HCT116 (cell line): ENCODE measurements at regions not wholly inside any gene's neighbourhood (a gene's known extent, or its start where the extent isn't known, plus 50 kb on each side); places are given as distances from the start of the nearest gene placed in this dataset.

ENCODE experiments used
- ATAC-seq: fragments of 200-7000 bp; cut with Tn5 transposase; 2 replicates; pipeline ENCODE4 v1.9.1; 2020; ENCODE audit warnings: mild to moderate bottlenecking, moderate library complexity
- BruUV-seq: library from RNA; stranded (reverse); fragments of 400-500 nt; replicated peaks from 2 replicates; lab custom pipeline; 2021; lab: Mats Ljungman, UMichigan
- CTCF ChIA-PET: fragments of 300-600 bp; sonication (Branson Sonifier 250); formaldehyde crosslinking; loops from one replicate; lab custom pipeline; 2021; ENCODE audit warnings: antibody characterized with exemption; lab: Charles Lee
- POLR2A ChIA-PET: fragments of 300-600, 350-600 bp; sonication (Branson Sonifier 250); formaldehyde crosslinking; loops from one replicate; lab custom pipeline; 2021; ENCODE audit warnings: antibody characterized with exemption; lab: Charles Lee
- RAD21 ChIA-PET, 2 experiments: fragments of 300-600 bp; sonication (Branson Sonifier 250); formaldehyde crosslinking; loops; one replicate each; lab custom pipeline; 2023; ENCODE audit warnings: low total read pairs in 2 of 2; ENCODE audit not compliant: uncharacterized antibody in 2 of 2, unreplicated experiment in 2 of 2, low non-redundant PET in 1 of 2; lab: Charles Lee
- DNase-seq: peaks from one replicate; pipeline ENCODE4 v3.0.0-alpha.2; 2010; ENCODE audit warnings: low read depth, low spot score
- H2AFZ ChIP-seq: fragments of 200-600 bp; shearing (Covaris generic), sonication (generic); 2 replicates; pipeline ENCODE4 v1.6.1; 2017; ENCODE audit warnings: low read depth, mixed run types, mixed read lengths, antibody characterized with exemption, low read length; ENCODE audit not compliant: poor library complexity, severe bottlenecking
- H3K27ac ChIP-seq: 2 replicates; pipeline ENCODE4 v1.5.1; 2012; ENCODE audit warnings: low read depth, low read length
- H3K27me3 ChIP-seq: fragments of 200-600 bp; sonication (generic); 2 replicates; pipeline ENCODE4 v1.6.1; 2016; ENCODE audit warnings: mixed run types, low read length, mixed read lengths; ENCODE audit not compliant: insufficient read depth
- H3K36me3 ChIP-seq, 2 experiments: fragments of 200-500 bp in 1 of 2; fragments of 200-600 bp in 1 of 2; sonication (Bioruptor generic) in 1 of 2; sonication (generic) in 1 of 2; 2 replicates each; pipeline versions ENCODE4 v1.5.1 to v1.6.1; 2014 to 2016; ENCODE audit warnings: low read length in 2 of 2, inconsistent platforms in 1 of 2, mixed read lengths in 1 of 2, mixed run types in 1 of 2; ENCODE audit not compliant: insufficient read depth in 2 of 2, control insufficient read depth in 1 of 2
- H3K4me1 ChIP-seq, 2 experiments: fragments of 200-600 bp in 1 of 2; sonication (generic) in 1 of 2; 2 replicates each; pipeline versions ENCODE4 v1.5.1 to v1.6.1; 2012 to 2017; ENCODE audit warnings: low read length in 2 of 2, inconsistent platforms in 1 of 2, mild to moderate bottlenecking in 1 of 2, mixed read lengths in 1 of 2, mixed run types in 1 of 2, moderate library complexity in 1 of 2; ENCODE audit not compliant: insufficient read depth in 2 of 2, control insufficient read depth in 1 of 2
- H3K4me2 ChIP-seq: fragments of 200-600 bp; sonication (generic); 2 replicates; pipeline ENCODE4 v1.6.1; 2017; ENCODE audit warnings: mixed run types, low read length, mixed read lengths
- H3K4me3 ChIP-seq, 2 experiments: fragments of 200-600 bp in 1 of 2; sonication (generic) in 1 of 2; replicated peaks in 1 of 2; 2 replicates each; pipeline ENCODE4 v1.5.1; 2011 to 2016; ENCODE audit warnings: low read length in 2 of 2, control low read depth in 1 of 2, low read depth in 1 of 2, mild to moderate bottlenecking in 1 of 2, mixed read lengths in 1 of 2, mixed run types in 1 of 2
- H3K79me2 ChIP-seq: fragments of 200-600 bp; sonication (generic); 2 replicates; pipeline ENCODE4 v1.6.1; 2017; ENCODE audit warnings: mild to moderate bottlenecking, mixed run types, low read length, moderate library complexity, mixed read lengths; ENCODE audit not compliant: insufficient read depth
- H3K9ac ChIP-seq: fragments of 200-600 bp; sonication (generic); 2 replicates; pipeline ENCODE4 v1.6.1; 2016; ENCODE audit warnings: low read length, mixed read lengths
- H3K9me2 ChIP-seq: fragments of 200-600 bp; sonication (generic), shearing (Covaris generic); 2 replicates; pipeline ENCODE4 v1.6.1; 2017; ENCODE audit warnings: mixed run types, mild to moderate bottlenecking, moderate library complexity; ENCODE audit not compliant: insufficient read depth
- H3K9me3 ChIP-seq, 2 experiments: fragments of 200-500 bp in 1 of 2; fragments of 200-600 bp in 1 of 2; sonication (Bioruptor generic) in 1 of 2; sonication (generic) in 1 of 2; 2 replicates each; pipeline ENCODE4 v1.6.1; 2014 to 2017; ENCODE audit warnings: low read length in 2 of 2, mixed read lengths in 2 of 2, inconsistent platforms in 1 of 2, low read depth in 1 of 2, mild to moderate bottlenecking in 1 of 2, mixed run types in 1 of 2, moderate library complexity in 1 of 2; ENCODE audit not compliant: control insufficient read depth in 1 of 2, insufficient read depth in 1 of 2
- H4K20me1 ChIP-seq: fragments of 200-600 bp; sonication (generic), shearing (Covaris generic); 2 replicates; pipeline ENCODE4 v1.6.1; 2017; ENCODE audit warnings: mixed run types, mild to moderate bottlenecking, moderate library complexity; ENCODE audit not compliant: insufficient read depth
- CBX3 ChIP-seq: IDR thresholded peaks from 2 replicates; pipeline ENCODE4 v1.6.1; 2012; ENCODE audit warnings: low read depth
- EZH2 ChIP-seq: fragments of 200-600 bp; sonication (generic); IDR thresholded peaks from 2 replicates; pipeline ENCODE4 v1.6.1; 2017; ENCODE audit warnings: antibody characterized with exemption, mixed run types
- EZH2phosphoT487 ChIP-seq: fragments of 200-600 bp; IDR thresholded peaks from 2 replicates; pipeline ENCODE4 v1.6.1; 2018; ENCODE audit warnings: antibody characterized with exemption, borderline replicate concordance
- FOSL1 ChIP-seq: IDR thresholded peaks from 2 replicates; pipeline ENCODE4 v1.6.1; 2012; ENCODE audit warnings: low read depth
- JUND ChIP-seq: IDR thresholded peaks from 2 replicates; pipeline ENCODE4 v1.6.1; 2012
- RAD21 ChIP-seq: IDR thresholded peaks from 2 replicates; pipeline ENCODE4 v1.6.1; 2012; ENCODE audit warnings: low read depth, mild to moderate bottlenecking
- ZNF274 ChIP-seq: fragments of 200-500 bp; sonication (Bioruptor generic); IDR thresholded peaks from 2 replicates; pipeline ENCODE4 v1.6.1; 2014; ENCODE audit warnings: mild to moderate bottlenecking, low read depth, low read length, inconsistent platforms
- intact Hi-C: fragments of 100-400 bp; cut with micrococcal nuclease; formaldehyde crosslinking; loops from 2 replicates; pipeline ENCODE4 v1.10.0; 2022
- TF ChIP-seq, protein P1 (sequence below): IDR thresholded peaks from 2 replicates; pipeline ENCODE4 v1.6.1; 2012

DNA sequence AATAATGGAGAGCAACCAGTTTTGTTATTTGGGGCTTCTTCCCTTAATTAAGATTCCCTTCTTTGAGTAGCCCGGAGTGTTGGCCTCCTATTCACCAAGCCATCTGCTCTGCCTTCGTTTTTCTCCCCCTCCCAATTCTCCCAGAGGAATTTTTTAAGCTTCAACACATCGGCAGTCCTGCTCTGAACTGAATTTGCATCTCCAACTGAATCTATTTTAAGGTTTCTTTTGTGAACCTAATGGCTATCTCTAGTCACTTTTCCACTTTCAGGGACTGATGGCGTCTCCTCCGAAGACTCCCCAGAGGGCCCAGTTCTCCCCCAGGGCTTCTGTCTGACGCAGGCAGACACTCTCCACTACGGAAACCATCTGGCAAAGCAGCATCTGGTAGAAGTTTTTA, 280.2 kb downstream of the ADGRA3 start:
- Histone ChIP-seq H3K27me3 (no peaks in the 10 kb centered on the region), H3K9me2 (no peaks in the 10 kb centered on the region), H3K27ac (no peak overlapping the region), H3K36me3 (no peaks in the 10 kb centered on the region), H3K79me2 (no peaks in the 10 kb centered on the region), H4K20me1 (no peaks in the 10 kb centered on the region), H3K9me3 (no peaks in the 10 kb centered on the region), H3K4me1 (no peaks in the 10 kb centered on the region), H3K4me2 (no peak overlapping the region), H2AFZ (no peak overlapping the region), H3K4me3 (no peak overlapping the region)
- no peak for DNase-seq
- RAD21 ChIA-PET, result no interaction called here
- intact Hi-C loops, result loop anchor here (2.0 kb wide), 2 partner anchors 153 to 455 kb away; no protein-coding TSS in a partner anchor
- no peak for ATAC-seq
- POLR2A ChIA-PET, result no interaction called here
- BruUV-seq, result no TSS peak
- TF ChIP-seq EZH2, result no peak
- no peak for TF ChIP-seq FOSL1
- no peak for TF ChIP-seq EZH2phosphoT487
- TF ChIP-seq, all 23 proteins: peak for 0
- CTCF ChIA-PET, result no interaction called here
- no peak overlapping the region for H3K9ac ChIP-seq

DNA sequence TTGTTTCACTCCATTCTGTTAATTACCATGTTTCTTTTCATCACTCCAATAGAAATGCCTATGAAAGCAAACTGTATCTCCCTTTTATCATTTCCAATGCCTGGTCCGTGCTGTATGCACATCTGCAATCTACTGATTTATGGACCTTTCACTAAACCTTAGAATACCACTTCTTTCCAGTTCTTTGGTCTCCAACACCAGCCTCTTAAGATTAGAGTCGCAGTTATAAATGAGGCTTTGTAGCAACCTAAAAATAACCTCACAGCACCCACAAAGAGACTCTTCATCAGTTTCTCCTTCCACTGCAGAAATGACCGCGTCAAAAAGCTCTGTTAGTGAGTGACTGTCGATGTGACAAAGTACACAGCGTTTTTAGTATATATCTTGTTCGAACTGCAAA, 282.6 kb downstream of the ADGRA3 start:
- H3K4me2 ChIP-seq, result no peak overlapping the region
- H3K27me3 ChIP-seq, result no peaks in the 10 kb centered on the region
- H4K20me1 ChIP-seq, result no peaks in the 10 kb centered on the region
- H3K79me2 ChIP-seq, result no peaks in the 10 kb centered on the region
- DNase-seq, result no peak
- ATAC-seq, result no peak
- H3K27ac ChIP-seq, result no peak overlapping the region
- CTCF ChIA-PET, result no interaction called here
- no peaks in the 10 kb centered on the region for H3K36me3 ChIP-seq
- H3K4me1 ChIP-seq, result no peaks in the 10 kb centered on the region
- intact Hi-C loops, result no loop called here
- RAD21 ChIA-PET, result no interaction called here
- no TSS peak for BruUV-seq
- TF ChIP-seq JUND (no peak), RAD21 (no peak), EZH2 (no peak), ZNF274 (no peak), CBX3 (no peak)
- TF ChIP-seq, protein P1, sequence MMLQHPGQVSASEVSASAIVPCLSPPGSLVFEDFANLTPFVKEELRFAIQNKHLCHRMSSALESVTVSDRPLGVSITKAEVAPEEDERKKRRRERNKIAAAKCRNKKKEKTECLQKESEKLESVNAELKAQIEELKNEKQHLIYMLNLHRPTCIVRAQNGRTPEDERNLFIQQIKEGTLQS, result no peak
- no peak overlapping the region for H3K9ac ChIP-seq
- no peak overlapping the region for H3K4me3 ChIP-seq
- H2AFZ ChIP-seq, result no peak overlapping the region
- no peaks in the 10 kb centered on the region for H3K9me3 ChIP-seq
- POLR2A ChIA-PET, result no interaction called here
- H3K9me2 ChIP-seq, result no peaks in the 10 kb centered on the region
